ENCODE measurements at regions not wholly inside any gene's neighbourhood (a gene's known extent, or its start where the extent isn't known, plus 50 kb on each side); places are given as distances from the start of the nearest gene placed in this dataset.

- no peak for TF ChIP-seq CTCF (IDR thresholded peaks at IDR 0.05)
- no peak for TF ChIP-seq POLR2A (IDR thresholded peaks at IDR 0.05)
Measured at GRCh38 chr18:55047546-55047945, 88.3 kb upstream of the CCDC68 start.
